HG03432 (cell line): ENCODE measurements at regions not wholly inside any gene's neighbourhood (a gene's known extent, or its start where the extent isn't known, plus 50 kb on each side); places are given as distances from the start of the nearest gene placed in this dataset.

Source experiments
- ATAC-seq: cut with Tn5 transposase; IDR thresholded peaks from one replicate; pipeline ENCODE4 v1.9.1; 2021; ENCODE audit warnings: mild to moderate bottlenecking, moderate library complexity; ENCODE audit not compliant: unreplicated experiment

DNA sequence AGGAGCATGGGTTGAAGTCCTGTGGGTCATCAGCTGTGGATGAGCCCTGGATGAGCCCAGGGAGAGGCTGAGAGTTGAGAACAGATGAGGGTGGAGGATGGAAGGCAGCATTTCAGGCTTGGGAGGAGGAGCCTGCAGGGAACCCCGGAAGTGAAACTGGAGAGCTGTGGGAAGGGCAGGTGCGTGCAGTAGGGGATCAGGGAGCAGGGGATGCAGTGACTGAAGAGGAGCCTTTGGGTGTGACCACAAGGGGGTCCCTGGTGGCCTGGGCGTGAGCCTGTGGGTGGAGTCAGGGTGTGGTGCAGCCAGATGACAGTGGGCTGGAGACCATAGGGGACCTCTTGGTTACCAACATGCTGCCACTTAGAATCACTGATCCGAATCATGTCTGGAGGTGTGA lies 115.5 kb downstream of the PAPOLA start:
- no peak for ATAC-seq

GRCh38 chr14:96622926-96623325 lies 120.7 kb downstream of the PAPOLA start:
- ATAC-seq: no peak

- ATAC-seq: no peak
Measured at GRCh38 chr14:96623676-96624484, 121.7 kb downstream of the PAPOLA start.

DNA sequence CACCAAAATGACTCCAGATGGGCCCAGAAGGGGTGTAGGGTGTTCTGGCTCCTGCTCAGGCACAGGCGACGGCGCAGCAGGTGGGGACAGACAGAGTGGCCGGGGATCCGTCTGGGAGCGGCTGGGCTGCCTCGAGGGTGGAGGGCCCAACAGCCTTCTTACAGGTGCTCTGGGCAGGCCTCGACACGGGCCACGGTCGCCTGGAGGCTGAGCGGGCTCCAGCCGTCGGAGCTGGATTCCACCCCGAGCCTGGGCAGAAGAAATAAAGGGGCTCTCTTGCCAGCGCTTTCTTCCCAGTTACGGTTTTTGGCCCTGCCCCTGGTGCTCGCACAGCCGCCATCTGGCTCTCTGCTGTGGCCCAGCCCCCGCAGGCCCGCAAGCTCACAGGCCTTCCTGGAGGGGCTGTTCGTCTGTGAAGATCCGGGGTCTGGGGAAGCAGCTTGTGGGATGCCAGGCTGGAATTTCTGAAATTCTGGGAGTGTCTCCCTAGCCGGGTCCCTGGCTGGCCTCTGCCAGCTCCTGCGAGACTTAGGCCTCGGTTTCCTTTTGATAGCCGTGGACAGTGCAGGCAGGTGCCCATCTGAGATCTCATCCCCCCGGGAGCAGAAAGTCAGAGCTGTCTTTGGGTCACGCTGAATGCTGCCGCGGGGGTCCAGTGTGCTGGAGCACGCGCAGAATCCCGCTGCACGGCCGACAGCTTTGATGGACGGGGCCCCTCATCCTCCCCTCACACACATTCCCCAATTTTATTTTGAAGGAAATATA lies 122.7 kb downstream of the PAPOLA start:
- ATAC-seq: no peak

GRCh38 chr14:96625426-96625985 lies 123.3 kb downstream of the PAPOLA start:
- ATAC-seq: no peak

GRCh38 chr14:96626121-96626768 lies 124.1 kb downstream of the PAPOLA start:
- no peak for ATAC-seq

GRCh38 chr14:96626916-96627315 lies 124.7 kb downstream of the PAPOLA start:
- ATAC-seq: no peak

DNA sequence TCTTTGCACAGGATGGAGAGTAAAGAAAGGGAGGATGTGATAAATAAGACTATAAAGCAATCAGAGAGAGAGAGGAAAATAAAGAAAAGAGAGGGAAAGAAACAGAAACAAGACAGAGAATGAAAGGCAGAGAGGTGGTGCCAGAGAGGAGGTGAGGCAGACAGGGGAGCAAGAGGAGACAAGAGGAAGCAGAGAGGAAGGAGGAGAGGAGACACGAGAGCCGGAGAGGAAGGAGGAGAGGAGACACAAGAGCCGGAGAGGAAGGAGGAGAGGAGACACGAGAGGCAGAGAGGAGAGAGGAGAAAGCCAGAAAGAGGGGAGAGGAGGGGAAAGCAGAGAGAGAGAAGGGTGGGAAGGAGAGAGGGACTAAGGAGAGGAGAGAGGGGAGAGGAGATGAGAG lies 125.2 kb downstream of the PAPOLA start:
- ATAC-seq: no peak

DNA sequence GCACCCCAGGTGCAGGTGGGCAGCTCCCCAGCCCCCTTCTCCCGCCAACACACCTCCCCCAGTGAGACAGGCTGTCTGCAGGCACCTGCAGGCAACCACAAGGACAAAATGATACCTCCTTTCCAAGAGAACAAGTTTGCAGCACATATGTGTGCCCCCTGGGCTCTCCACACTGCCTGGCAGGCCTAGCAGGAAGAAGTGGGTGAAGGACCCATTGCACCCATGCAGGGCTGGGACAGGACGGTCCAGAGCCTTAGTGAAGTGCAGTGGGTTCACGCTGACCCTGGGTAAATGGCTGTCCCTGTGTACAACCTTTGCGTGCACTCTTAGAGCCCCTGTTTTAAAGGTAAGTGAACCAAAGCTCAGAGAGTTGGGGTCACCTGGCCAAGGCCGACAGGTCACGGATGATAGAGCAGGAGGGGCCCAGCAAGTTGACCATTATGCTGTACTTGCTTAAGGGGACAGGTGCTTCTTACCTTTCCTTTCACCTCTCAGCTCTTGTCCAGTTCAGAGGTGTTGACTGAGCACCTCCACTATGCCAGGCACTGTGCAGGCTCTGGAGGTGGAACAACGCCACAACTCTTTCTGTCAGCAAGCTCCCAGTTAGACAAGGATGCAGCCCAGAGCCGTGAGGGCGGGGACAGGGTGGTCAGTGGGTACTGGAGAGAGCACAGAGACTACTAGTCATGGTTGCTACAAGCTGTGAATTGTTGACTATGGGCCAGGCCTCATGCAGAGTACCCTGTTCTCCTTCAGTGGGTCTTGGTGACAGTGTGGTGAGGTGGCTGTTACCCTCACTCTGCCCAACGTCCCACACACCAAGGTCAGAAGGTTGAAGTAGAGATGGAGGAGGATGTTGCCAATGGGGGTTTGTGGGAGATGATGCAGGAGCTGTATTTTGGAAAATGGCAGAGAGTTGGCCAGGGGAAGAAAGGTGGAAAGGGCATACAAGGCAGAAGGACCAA lies 125.9 kb downstream of the PAPOLA start:
- no peak for ATAC-seq

DNA sequence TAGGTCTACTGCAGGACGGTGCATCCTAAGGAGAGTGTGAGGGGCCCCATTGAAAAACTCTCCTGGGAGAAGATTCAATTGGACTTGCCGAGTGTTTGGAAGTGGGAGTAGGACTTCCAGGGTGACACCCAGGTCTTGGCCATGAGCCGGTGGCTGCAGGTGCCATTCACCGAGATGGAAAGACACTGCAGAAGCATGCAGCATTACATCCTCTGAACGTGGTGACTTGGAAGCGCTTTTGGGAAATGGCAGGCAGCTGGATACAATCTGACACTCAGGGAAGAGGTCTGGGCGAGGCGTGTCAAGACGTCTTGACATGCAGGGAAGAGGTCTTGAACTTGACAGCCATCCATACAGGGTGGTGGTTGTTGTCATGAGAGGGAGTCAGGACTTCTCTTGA lies 126.9 kb downstream of the PAPOLA start:
- ATAC-seq: no peak

- ATAC-seq: no peak
Measured at GRCh38 chr14:96629558-96630222, 127.5 kb downstream of the PAPOLA start.

GRCh38 chr14:96630281-96630680 lies 128.1 kb downstream of the PAPOLA start:
- no peak for ATAC-seq

- no peak for ATAC-seq
Measured at GRCh38 chr14:96631030-96631429, 128.8 kb downstream of the PAPOLA start.

GRCh38 chr14:96631621-96632362 lies 129.6 kb downstream of the PAPOLA start:
- ATAC-seq: no peak

- no peak for ATAC-seq
Measured at GRCh38 chr14:96632363-96632758, 130.2 kb downstream of the PAPOLA start.

DNA sequence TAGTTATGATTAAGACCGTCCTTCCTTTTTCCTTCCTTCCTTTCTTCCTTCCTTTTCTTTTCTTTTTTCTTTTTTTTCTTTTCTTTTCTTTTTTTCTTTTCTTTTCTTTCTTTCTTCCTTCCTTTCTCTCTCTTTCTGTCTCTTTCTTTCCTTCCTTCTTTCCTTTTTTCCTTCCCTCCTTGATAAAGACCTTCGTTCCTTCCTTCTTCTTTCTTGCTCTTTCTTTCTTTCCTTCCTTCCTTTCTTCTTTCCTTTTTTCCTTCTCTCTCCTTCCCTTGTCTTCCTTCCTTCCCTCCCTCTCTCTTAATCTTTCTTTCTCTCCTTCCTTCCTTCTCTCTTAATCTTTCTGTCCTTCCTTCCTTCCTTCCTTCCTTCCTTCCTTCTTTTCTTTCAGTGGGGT lies 130.9 kb downstream of the PAPOLA start:
- no peak for ATAC-seq

GRCh38 chr14:96634481-96634880 lies 132.3 kb downstream of the PAPOLA start:
- ATAC-seq: no peak

GRCh38 chr14:96634896-96635295 lies 132.7 kb downstream of the PAPOLA start:
- no peak for ATAC-seq

GRCh38 chr14:96635850-96636249 lies 133.7 kb downstream of the PAPOLA start:
- no peak for ATAC-seq
